ENCODE measurements at regions not wholly inside any gene's neighbourhood (a gene's known extent, or its start where the extent isn't known, plus 50 kb on each side); places are given as distances from the start of the nearest gene placed in this dataset.

DNA sequence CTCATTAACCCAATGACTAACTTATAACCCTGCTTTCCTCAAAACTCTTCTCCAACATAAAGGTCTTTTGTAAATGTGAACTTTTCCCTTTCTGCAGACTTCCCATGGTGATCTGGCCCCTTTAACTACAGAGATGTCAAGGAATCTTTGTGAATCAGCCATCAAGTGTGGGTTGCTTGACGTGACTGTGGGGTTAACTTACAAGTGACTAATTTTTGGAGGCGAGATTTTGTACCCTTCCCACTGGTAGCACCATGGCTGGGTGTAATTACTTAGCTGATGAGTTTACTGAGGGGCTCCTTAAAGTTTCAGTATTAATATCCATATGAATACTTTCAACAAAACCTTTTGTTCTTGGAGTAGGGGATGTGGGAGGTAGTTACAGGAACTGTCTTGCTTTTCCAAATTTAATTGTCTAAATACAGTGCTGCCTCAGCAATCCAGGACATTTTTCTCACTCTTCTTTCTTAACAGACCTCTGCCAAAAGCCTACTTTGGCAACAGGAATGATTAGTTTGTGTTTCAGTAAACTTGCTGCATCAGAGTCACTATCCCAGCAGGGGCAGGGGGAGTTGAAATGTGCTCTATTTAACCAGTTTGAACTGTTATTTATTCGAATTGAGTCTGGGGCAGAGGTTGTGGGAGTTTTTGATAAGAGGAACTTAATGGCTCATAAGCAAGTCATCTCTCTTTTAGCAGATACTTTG is 217.3 kb upstream of the FGGY start:
- DNase-seq (ENCODE audit: low read depth, low spot score) (no peak), FAIRE-seq (no peak)
- Histone ChIP-seq H3K4me2 (ENCODE audit: control insufficient read depth, extremely low read depth, insufficient read depth, low read depth, low read length) (no peak overlapping the region), H3K9me1 (ENCODE audit: control insufficient read depth, extremely low read depth, insufficient read depth, low read length) (no peaks in the 10 kb centered on the region), H3K4me1 (ENCODE audit: control insufficient read depth, extremely low read depth, insufficient read depth, low read length) (peaks cover 27% of the 10 kb centered on the region), H3K27me3 (ENCODE audit: control insufficient read depth, extremely low read depth, insufficient read depth, low read length) (no peaks in the 10 kb centered on the region), H3K36me3 (ENCODE audit: control insufficient read depth in 2 of 2, extremely low read depth in 1 of 2, insufficient read depth in 2 of 2, low read length in 2 of 2) (no peaks in the 10 kb centered on the region), H3K9ac (ENCODE audit: control insufficient read depth, extremely low read depth, insufficient read depth, low read length) (no peak overlapping the region), H2AFZ (ENCODE audit: control insufficient read depth, low read length) (no peak overlapping the region), H3K79me2 (ENCODE audit: control insufficient read depth, insufficient read depth, low read length) (no peaks in the 10 kb centered on the region), H3K9me3 (ENCODE audit: control insufficient read depth, low read depth, low read length) (no peaks in the 10 kb centered on the region), H3K4me3 (ENCODE audit: control insufficient read depth in 2 of 3, extremely low read depth in 1 of 3, insufficient read depth in 2 of 3, low read depth in 1 of 3, low read length in 3 of 3) (no peak overlapping the region), H3K27ac (ENCODE audit: control insufficient read depth, insufficient read depth, low read length) (no peak overlapping the region), H4K20me1 (ENCODE audit: control insufficient read depth, extremely low read depth, insufficient read depth, low read length) (no peaks in the 10 kb centered on the region)
- dilution Hi-C loops (cut with MboI; ENCODE audit: extremely low pct_ligation_motif_present, low sequenced_read_pairs): no loop called here
- TF ChIP-seq EZH2 (IDR thresholded peaks at IDR 0.05; ENCODE audit: low read length): no peak
- TF ChIP-seq, protein P1, sequence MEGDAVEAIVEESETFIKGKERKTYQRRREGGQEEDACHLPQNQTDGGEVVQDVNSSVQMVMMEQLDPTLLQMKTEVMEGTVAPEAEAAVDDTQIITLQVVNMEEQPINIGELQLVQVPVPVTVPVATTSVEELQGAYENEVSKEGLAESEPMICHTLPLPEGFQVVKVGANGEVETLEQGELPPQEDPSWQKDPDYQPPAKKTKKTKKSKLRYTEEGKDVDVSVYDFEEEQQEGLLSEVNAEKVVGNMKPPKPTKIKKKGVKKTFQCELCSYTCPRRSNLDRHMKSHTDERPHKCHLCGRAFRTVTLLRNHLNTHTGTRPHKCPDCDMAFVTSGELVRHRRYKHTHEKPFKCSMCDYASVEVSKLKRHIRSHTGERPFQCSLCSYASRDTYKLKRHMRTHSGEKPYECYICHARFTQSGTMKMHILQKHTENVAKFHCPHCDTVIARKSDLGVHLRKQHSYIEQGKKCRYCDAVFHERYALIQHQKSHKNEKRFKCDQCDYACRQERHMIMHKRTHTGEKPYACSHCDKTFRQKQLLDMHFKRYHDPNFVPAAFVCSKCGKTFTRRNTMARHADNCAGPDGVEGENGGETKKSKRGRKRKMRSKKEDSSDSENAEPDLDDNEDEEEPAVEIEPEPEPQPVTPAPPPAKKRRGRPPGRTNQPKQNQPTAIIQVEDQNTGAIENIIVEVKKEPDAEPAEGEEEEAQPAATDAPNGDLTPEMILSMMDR (optimal IDR thresholded peaks at IDR 0.05 in 1 of 3, IDR thresholded peaks at IDR 0.05 in 1 of 3, conservative IDR thresholded peaks at IDR 0.05 in 1 of 3; ENCODE audit: extremely low read depth in 1 of 3, insufficient read depth in 2 of 3, low read length in 3 of 3): no peak

DNA sequence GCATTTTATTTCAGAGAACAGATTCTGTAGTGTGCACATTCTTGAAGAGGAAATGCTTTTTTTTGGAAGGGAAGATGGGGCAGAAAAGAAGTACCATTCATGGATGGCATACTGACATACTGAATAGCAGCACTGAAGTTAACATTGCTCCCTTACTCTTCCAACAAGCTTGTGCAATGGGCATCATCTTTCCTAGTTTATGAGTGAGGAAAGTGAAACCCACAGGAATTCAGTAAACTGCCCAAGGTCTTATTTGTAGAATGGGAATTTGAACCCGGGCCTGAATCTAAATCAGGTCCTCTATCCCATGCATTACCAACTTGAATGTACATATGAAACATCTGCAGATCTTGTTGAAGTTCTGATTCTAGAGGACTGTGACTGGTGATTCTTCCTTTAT is 215.7 kb upstream of the FGGY start:
- Histone ChIP-seq H3K4me3 (ENCODE audit: control insufficient read depth in 2 of 3, extremely low read depth in 1 of 3, insufficient read depth in 2 of 3, low read depth in 1 of 3, low read length in 3 of 3) (no peak overlapping the region), H3K4me2 (ENCODE audit: control insufficient read depth, extremely low read depth, insufficient read depth, low read depth, low read length) (no peak overlapping the region), H3K9me3 (ENCODE audit: control insufficient read depth, low read depth, low read length) (no peaks in the 10 kb centered on the region), H3K4me1 (ENCODE audit: control insufficient read depth, extremely low read depth, insufficient read depth, low read length) (peaks cover 30% of the 10 kb centered on the region), H2AFZ (ENCODE audit: control insufficient read depth, low read length) (no peak overlapping the region), H3K27ac (ENCODE audit: control insufficient read depth, insufficient read depth, low read length) (no peak overlapping the region), H3K9me1 (ENCODE audit: control insufficient read depth, extremely low read depth, insufficient read depth, low read length) (no peaks in the 10 kb centered on the region), H3K79me2 (ENCODE audit: control insufficient read depth, insufficient read depth, low read length) (no peaks in the 10 kb centered on the region), H3K36me3 (ENCODE audit: control insufficient read depth in 2 of 2, extremely low read depth in 1 of 2, insufficient read depth in 2 of 2, low read length in 2 of 2) (no peaks in the 10 kb centered on the region), H3K9ac (ENCODE audit: control insufficient read depth, extremely low read depth, insufficient read depth, low read length) (no peak overlapping the region), H3K27me3 (ENCODE audit: control insufficient read depth, extremely low read depth, insufficient read depth, low read length) (no peaks in the 10 kb centered on the region), H4K20me1 (ENCODE audit: control insufficient read depth, extremely low read depth, insufficient read depth, low read length) (no peaks in the 10 kb centered on the region)
- DNase-seq (ENCODE audit: low read depth, low spot score) (no peak), FAIRE-seq (no peak)
- dilution Hi-C loops (cut with MboI; ENCODE audit: extremely low pct_ligation_motif_present, low sequenced_read_pairs): no loop called here
- no peak for TF ChIP-seq EZH2 (IDR thresholded peaks at IDR 0.05; ENCODE audit: low read length)
- TF ChIP-seq, protein P1 (optimal IDR thresholded peaks at IDR 0.05 in 1 of 3, IDR thresholded peaks at IDR 0.05 in 1 of 3, conservative IDR thresholded peaks at IDR 0.05 in 1 of 3; ENCODE audit: extremely low read depth in 1 of 3, insufficient read depth in 2 of 3, low read length in 3 of 3): no peak
